K562 (cell line): ENCODE measurements at regions not wholly inside any gene's neighbourhood (a gene's known extent, or its start where the extent isn't known, plus 50 kb on each side); places are given as distances from the start of the nearest gene placed in this dataset.

ENCODE experiments used
- ATAC-seq: fragments of 200-7000 bp; cut with Tn5 transposase; 3 replicates; pipeline ENCODE4 v1.9.1; 2020; ENCODE audit warnings: moderate library complexity
- BruUV-seq: library from RNA; stranded (reverse); fragments of 400-500 nt; replicated peaks from 2 replicates; lab custom pipeline; 2021; lab: Mats Ljungman, UMichigan
- CTCF ChIA-PET: fragments of 300-600 bp; formaldehyde crosslinking; extraction: SDS; loops from one replicate; lab custom pipeline; 2021; ENCODE audit warnings: low intra/inter-chr PET ratio; lab: Yijun Ruan, JAX
- POLR2A ChIA-PET: fragments of 300-600, 350-650 bp; sonication (Branson Sonifier 250); formaldehyde crosslinking; extraction: SDS; loops from one replicate; lab custom pipeline; 2021; ENCODE audit warnings: antibody characterized with exemption, inconsistent platforms; lab: Yijun Ruan, JAX
- DNase-seq, 4 experiments: peaks; one replicate each; pipeline versions ENCODE4 v3.0.0 to v3.0.0-alpha.2; 2011 to 2018; ENCODE audit warnings: low spot score in 3 of 4, mixed read lengths in 3 of 4; ENCODE audit errors: extremely low read depth in 1 of 4
- FAIRE-seq: peaks from 2 replicates; lab custom pipeline; 2011; peaks lifted over from hg19 to GRCh38; lab: Jason Lieb, UNC
- H2AFZ ChIP-seq: 2 replicates; pipeline ENCODE4 v1.6.0; 2011; ENCODE audit warnings: low read depth, low read length, control low read depth, inconsistent platforms
- H3K27ac ChIP-seq: fragments of 200-600 bp; 3 replicates; pipeline ENCODE4 v1.8.0; 2011; ENCODE audit warnings: low read depth, mild to moderate bottlenecking, control low read depth, inconsistent platforms, low read length, moderate library complexity, mixed read lengths; ENCODE audit errors: extremely low read depth
- H3K27me3 ChIP-seq, 2 experiments: fragments of 300-600 bp in 1 of 2; 2 replicates in 1 of 2; 3 replicates in 1 of 2; pipeline versions ENCODE4 v1.6.0 to v1.8.0; 2011; ENCODE audit warnings: inconsistent platforms in 2 of 2, low read length in 2 of 2, mild to moderate bottlenecking in 1 of 2, mixed read lengths in 1 of 2, moderate library complexity in 1 of 2; ENCODE audit not compliant: control insufficient read depth in 2 of 2, insufficient read depth in 2 of 2
- H3K36me3 ChIP-seq: fragments of 300-600 bp; 3 replicates; pipeline ENCODE4 v1.8.0; 2011; ENCODE audit warnings: mild to moderate bottlenecking, low read length, inconsistent platforms; ENCODE audit not compliant: control insufficient read depth, insufficient read depth
- H3K4me1 ChIP-seq, 2 experiments: fragments of 200-600 bp in 1 of 2; replicated peaks in 1 of 2; 2 replicates in 1 of 2; 3 replicates in 1 of 2; pipeline versions ENCODE4 v1.5.1 to v1.8.0; 2011; ENCODE audit warnings: inconsistent platforms in 2 of 2, low read length in 2 of 2, mild to moderate bottlenecking in 1 of 2, mixed read lengths in 1 of 2, moderate library complexity in 1 of 2; ENCODE audit not compliant: control insufficient read depth in 2 of 2, insufficient read depth in 2 of 2
- H3K4me2 ChIP-seq: 2 replicates; pipeline ENCODE4 v1.6.1; 2011; ENCODE audit warnings: low read length, control low read depth, inconsistent platforms, mixed read lengths; ENCODE audit not compliant: insufficient read depth
- H3K4me3 ChIP-seq: fragments of 200-600 bp; sonication (generic), shearing (Covaris generic); 2 replicates; pipeline ENCODE4 v1.5.1; 2016; ENCODE audit warnings: control low read depth, inconsistent platforms
- H3K79me2 ChIP-seq: fragments of 200-600 bp; 3 replicates; pipeline ENCODE4 v1.8.0; 2011; ENCODE audit warnings: low read length, inconsistent platforms; ENCODE audit not compliant: control insufficient read depth, insufficient read depth
- H3K9ac ChIP-seq, 2 experiments: 2 replicates each; pipeline versions ENCODE4 v1.6.0 to v1.6.1; 2011; ENCODE audit warnings: low read depth in 2 of 2, low read length in 2 of 2, control low read depth in 1 of 2, inconsistent platforms in 1 of 2, mild to moderate bottlenecking in 1 of 2, mixed read lengths in 1 of 2; ENCODE audit not compliant: insufficient read depth in 1 of 2
- H3K9me1 ChIP-seq: one replicate; pipeline ENCODE4 v1.6.0; 2011; ENCODE audit warnings: inconsistent platforms, mild to moderate bottlenecking, low read length, moderate library complexity; ENCODE audit not compliant: control insufficient read depth, insufficient read depth
- H3K9me3 ChIP-seq: replicated peaks from 2 replicates; pipeline ENCODE4 v1.5.1; 2011; ENCODE audit warnings: low read depth, low read length, inconsistent platforms; ENCODE audit not compliant: control insufficient read depth, insufficient read depth
- H4K20me1 ChIP-seq: replicated peaks from 2 replicates; pipeline ENCODE4 v1.6.1; 2011; ENCODE audit warnings: low read length, inconsistent platforms, mixed read lengths; ENCODE audit not compliant: control insufficient read depth, insufficient read depth
- ARID3B ChIP-seq: fragments of 250-450 bp; sonication (Bioruptor Pico); IDR thresholded peaks from 2 replicates; pipeline ENCODE4 v1.4.0; 2020; ENCODE audit warnings: borderline replicate concordance
- BDP1 ChIP-seq: IDR thresholded peaks from 3 replicates; pipeline ENCODE4 v1.6.1; 2011; ENCODE audit not compliant: insufficient read length, insufficient read depth
- CEBPG ChIP-seq, 3 experiments: fragments of 200-800 bp in 1 of 3; sonication (Bioruptor generic) in 1 of 3; sonication (generic) in 1 of 3; formaldehyde crosslinking in 1 of 3; IDR thresholded peaks in 2 of 3; conservative IDR thresholded peaks in 1 of 3; 2 replicates each; pipeline versions ENCODE4 v1.6.1 to v1.8.0; 2016 to 2022; ENCODE audit warnings: missing compliant biosample characterization in 2 of 3, missing genetic modification characterization in 2 of 3, mild to moderate bottlenecking in 1 of 3, missing genetic modification reagents in 1 of 3
- CREM ChIP-seq: IDR thresholded peaks from 2 replicates; pipeline ENCODE4 v1.6.1; 2014; ENCODE audit warnings: antibody characterized with exemption, low read depth
- DMBX1 ChIP-seq: fragments of 250-450 bp; sonication (Bioruptor Pico); IDR thresholded peaks from 2 replicates; pipeline ENCODE4 v1.8.0; 2022; ENCODE audit warnings: inconsistent platforms, mild to moderate bottlenecking, moderate library complexity, borderline replicate concordance
- NFXL1 ChIP-seq: fragments of 450-650 bp; formaldehyde crosslinking; IDR thresholded peaks from 2 replicates; pipeline ENCODE4 v1.4.0; 2021; ENCODE audit warnings: mild to moderate bottlenecking
- SLC30A9 ChIP-seq: fragments of 250-450 bp; sonication (Bioruptor Pico); IDR thresholded peaks from 2 replicates; pipeline ENCODE4 v1.8.0; 2022; ENCODE audit warnings: mild to moderate bottlenecking, moderate library complexity
- SMAD4 ChIP-seq: fragments of 250-450 bp; sonication (Bioruptor Pico); conservative IDR thresholded peaks from 2 replicates; pipeline ENCODE4 v1.8.0; 2021; ENCODE audit warnings: inconsistent platforms, mild to moderate bottlenecking, moderate library complexity
- SMC3 ChIP-seq: conservative IDR thresholded peaks from 2 replicates; pipeline ENCODE4 v1.6.1; 2011; ENCODE audit warnings: low read depth, low read length, improper control_type of control experiment; ENCODE audit not compliant: insufficient read depth
- TEAD1 ChIP-seq, 2 experiments: fragments of 450-650 bp in 1 of 2; sonication (generic) in 1 of 2; formaldehyde crosslinking; IDR thresholded peaks; 2 replicates each; pipeline versions ENCODE4 v1.4.0 to v1.8.0; 2020 to 2022; ENCODE audit warnings: mild to moderate bottlenecking in 2 of 2, missing genetic modification reagents in 1 of 2
- ZNF121 ChIP-seq: sonication (generic); formaldehyde crosslinking; conservative IDR thresholded peaks from 2 replicates; pipeline ENCODE4 v1.8.0; 2022; ENCODE audit warnings: missing genetic modification reagents
- ZNF561 ChIP-seq: fragments of 450-650 bp; formaldehyde crosslinking; conservative IDR thresholded peaks from 2 replicates; pipeline ENCODE4 v1.4.0; 2020; ENCODE audit warnings: mild to moderate bottlenecking, moderate library complexity
- WGBS: fragments of 100-300 bp; shearing (Covaris generic); methylation state at CpG from one replicate; pipeline ENCODE4 v1.1.6; 2016; ENCODE audit warnings: low coverage, mixed read lengths; ENCODE audit not compliant: insufficient coverage; ENCODE audit errors: missing lambda C conversion rate; 5-methylcytosine and 5-hydroxymethylcytosine counted together
- in situ Hi-C: fragments of 300-500 bp; cut with MboI; formaldehyde crosslinking; loops from 4 replicates; pipeline ENCODE4 v1.15.0; 2018; ENCODE audit warnings: inconsistent platforms, mixed read lengths
- intact Hi-C: fragments of 100-400 bp; cut with micrococcal nuclease; formaldehyde crosslinking; loops from 2 replicates; pipeline ENCODE4 v1.14.2; 2022

- POLR2A ChIA-PET = no interaction called here
- no peaks in the 10 kb centered on the region for H3K79me2 ChIP-seq
- no TSS peak for BruUV-seq
- DNase-seq = no peak
- no peak for FAIRE-seq
- no peak overlapping the region for H2AFZ ChIP-seq
- no peak overlapping the region for H3K9ac ChIP-seq
- H3K9me3 ChIP-seq = no peaks in the 10 kb centered on the region
- intact Hi-C loops = no loop called here
- 5% methylated on average over 2 of the region's 2 CpGs for WGBS
- H3K4me1 ChIP-seq = no peaks in the 10 kb centered on the region
- no peak for ATAC-seq
- H3K4me2 ChIP-seq = no peak overlapping the region
- CTCF ChIA-PET = no interaction called here
- no peaks in the 10 kb centered on the region for H3K9me1 ChIP-seq
- no peaks in the 10 kb centered on the region for H3K27me3 ChIP-seq
- H3K36me3 ChIP-seq = no peaks in the 10 kb centered on the region
- no peak overlapping the region for H3K4me3 ChIP-seq
- H4K20me1 ChIP-seq = no peaks in the 10 kb centered on the region
- in situ Hi-C loops = no loop called here
- TF ChIP-seq NFXL1 (no peak), SMAD4 (no peak), BDP1 (no peak), ARID3B (CRISPR knock-in tag) (no peak)
- TF ChIP-seq, all 486 proteins: peak for 0
- no peak overlapping the region for H3K27ac ChIP-seq
Observed at GRCh38 chr20:55009066-55009465, 533.7 kb downstream of the DOK5 start.

- Histone ChIP-seq H3K4me1 (no peaks in the 10 kb centered on the region), H3K4me3 (no peak overlapping the region), H3K27me3 (no peaks in the 10 kb centered on the region), H3K27ac (no peak overlapping the region), H2AFZ (no peak overlapping the region), H3K79me2 (no peaks in the 10 kb centered on the region), H3K9me3 (no peaks in the 10 kb centered on the region), H3K36me3 (no peaks in the 10 kb centered on the region), H4K20me1 (no peaks in the 10 kb centered on the region), H3K9ac (no peak overlapping the region), H3K4me2 (no peak overlapping the region), H3K9me1 (no peaks in the 10 kb centered on the region)
- intact Hi-C loops (no loop called here), in situ Hi-C loops (no loop called here)
- FAIRE-seq = no peak
- TF ChIP-seq CREM (no peak), SLC30A9 (no peak), ZNF121 (CRISPR knock-in tag) (no peak), ZNF561 (CRISPR knock-in tag) (no peak), DMBX1 (no peak), TEAD1 (CRISPR knock-in tag; IDR thresholded peaks at IDR 0.05) (no peak), CEBPG (CRISPR knock-in tag; IDR thresholded peaks at IDR 0.05) (no peak), CEBPG (tag; conservative IDR thresholded peaks at IDR 0.05 in 1 of 2, IDR thresholded peaks at IDR 0.05 in 1 of 2) (no peak), SMC3 (no peak)
- CTCF ChIA-PET = no interaction called here
- ATAC-seq = no peak
- no peak for DNase-seq
- WGBS = 8% methylated on average over 2 of the region's 3 CpGs
- POLR2A ChIA-PET = no interaction called here
- no TSS peak for BruUV-seq
Observed at GRCh38 chr20:55004044-55004443, 528.7 kb downstream of the DOK5 start.
